Erythroblast (primary cell): ENCODE measurements at regions not wholly inside any gene's neighbourhood (a gene's known extent, or its start where the extent isn't known, plus 50 kb on each side); places are given as distances from the start of the nearest gene placed in this dataset.

Experiments used
- GATA1 ChIP-seq: IDR thresholded peaks from 2 replicates; pipeline ENCODE4 v1.6.1; 2011; ENCODE audit warnings: low read depth, mild to moderate bottlenecking, control low read depth, low read length, moderate library complexity
- POLR2A ChIP-seq: IDR thresholded peaks from 2 replicates; pipeline ENCODE4 v1.6.1; 2011; ENCODE audit warnings: mild to moderate bottlenecking, low read length

DNA sequence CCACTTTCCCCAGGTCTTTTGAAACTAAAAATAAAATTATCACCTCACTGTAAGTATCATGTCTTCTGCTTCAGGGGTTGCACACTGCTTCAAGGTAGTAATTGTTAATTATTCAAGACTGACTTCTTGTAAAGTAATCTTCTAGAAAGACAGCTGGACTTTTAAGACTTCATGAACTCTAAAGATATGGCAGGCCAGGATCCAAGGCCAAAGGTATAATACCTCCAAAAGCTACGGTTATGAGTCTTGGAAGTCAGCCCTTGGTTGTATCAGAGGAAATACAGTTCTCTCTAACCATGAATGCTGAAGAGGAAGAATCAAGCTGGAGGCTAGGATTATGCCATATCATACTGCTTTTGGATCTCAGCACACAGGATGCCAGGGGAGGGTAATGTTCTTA, 1346.8 kb upstream of the GJE1 start:
- TF ChIP-seq POLR2A: no peak
- no peak for TF ChIP-seq GATA1
